Mammary epithelial cell (primary cell): ENCODE measurements at regions not wholly inside any gene's neighbourhood (a gene's known extent, or its start where the extent isn't known, plus 50 kb on each side); places are given as distances from the start of the nearest gene placed in this dataset.

ENCODE experiments used
- CTCF ChIP-seq, 2 donors: IDR thresholded peaks in 1 of 2; conservative IDR thresholded peaks in 1 of 2; 2 replicates each; pipeline ENCODE4 v1.5.1; 2011 to 2012; ENCODE audit warnings: inconsistent platforms in 2 of 2, low read length in 2 of 2, mild to moderate bottlenecking in 2 of 2, control low read depth in 1 of 2, low read depth in 1 of 2; ENCODE audit not compliant: insufficient read depth in 1 of 2; ENCODE audit errors: extremely low read depth in 1 of 2
- EZH2 ChIP-seq: IDR thresholded peaks from 2 replicates; pipeline ENCODE4 v1.6.1; 2012; ENCODE audit warnings: low read length, inconsistent platforms, borderline replicate concordance

- TF ChIP-seq CTCF (conservative IDR thresholded peaks at IDR 0.05 in 1 of 2, IDR thresholded peaks at IDR 0.05 in 1 of 2; ENCODE audit: extremely low read depth in 1 of 2, insufficient read depth in 1 of 2, low read depth in 1 of 2, low read length in 2 of 2) (no peak), EZH2 (no peak)
Observed at GRCh38 chr2:100632037-100632436, 69.2 kb downstream of the PDCL3 start.
